ENCODE measurements at regions not wholly inside any gene's neighbourhood (a gene's known extent, or its start where the extent isn't known, plus 50 kb on each side); places are given as distances from the start of the nearest gene placed in this dataset.

DNA sequence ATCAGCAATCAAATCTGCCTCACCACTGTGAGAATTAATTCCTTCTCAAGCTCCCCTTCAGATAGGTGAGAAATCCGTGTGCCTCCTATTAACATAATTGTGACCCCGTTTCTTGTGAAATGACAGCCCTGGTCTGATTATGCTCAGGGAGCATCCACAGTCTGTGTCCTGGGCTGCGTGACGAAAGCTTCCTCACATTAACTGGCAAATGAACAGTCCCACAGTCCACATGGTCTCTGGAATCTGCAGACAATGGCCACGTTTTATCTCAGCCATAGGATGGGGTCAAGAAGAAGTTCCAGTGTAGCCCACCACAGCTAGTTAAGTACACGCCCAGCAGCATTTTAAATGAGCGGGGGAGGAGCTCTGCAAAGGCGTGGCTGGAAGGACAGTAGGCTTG, 229.2 kb downstream of the RPS24 start:
- H3K27ac Mint-ChIP-seq: no peak overlapping the region
- H3K9me3 Mint-ChIP-seq: peaks cover 0 to 1% (median 0%) of the 10 kb centered on the region in 9 donors
- peaks cover 0 to 2% (median 0%) of the 10 kb centered on the region in 5 donors for H3K27me3 Mint-ChIP-seq
- H3K4me3 Mint-ChIP-seq: no peak overlapping the region
- DNase-seq (no peak), ATAC-seq (no peak)
- POLR2A ChIA-PET: no interaction called here
- H3K36me3 Mint-ChIP-seq: no peaks in the 10 kb centered on the region
- H3K4me1 Mint-ChIP-seq: no peaks in the 10 kb centered on the region

DNA sequence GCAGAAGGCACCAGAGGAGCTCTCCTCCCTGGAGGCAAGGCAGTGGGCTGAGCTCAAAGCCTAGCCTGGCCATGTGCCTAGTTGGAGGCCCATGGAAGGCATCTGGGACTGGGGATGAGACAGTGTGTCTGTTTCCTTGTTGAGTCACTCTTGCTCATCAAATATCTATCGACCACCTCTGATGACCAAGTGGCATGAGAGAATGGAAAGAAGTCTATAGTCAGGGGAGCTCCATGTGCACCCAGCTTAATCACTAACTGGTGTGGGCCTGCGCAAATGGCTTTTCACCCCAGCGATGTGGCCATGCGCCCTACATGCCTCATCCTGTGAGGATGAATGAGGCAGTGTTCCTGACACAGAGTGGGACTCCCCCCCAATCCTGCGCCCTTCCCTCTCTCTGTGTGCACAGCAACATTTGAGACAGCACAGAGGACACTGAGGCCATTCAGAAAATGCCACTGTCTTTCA, 229.9 kb downstream of the RPS24 start:
- H3K4me3 Mint-ChIP-seq: no peak overlapping the region
- peaks cover 0 to 2% (median 0%) of the 10 kb centered on the region in 5 donors for H3K27me3 Mint-ChIP-seq
- ATAC-seq: no peak
- POLR2A ChIA-PET: no interaction called here
- no peak overlapping the region for H3K27ac Mint-ChIP-seq
- peaks cover 0 to 1% (median 0%) of the 10 kb centered on the region in 9 donors for H3K9me3 Mint-ChIP-seq
- no peaks in the 10 kb centered on the region for H3K36me3 Mint-ChIP-seq
- no peaks in the 10 kb centered on the region for H3K4me1 Mint-ChIP-seq
- DNase-seq: no peak

DNA sequence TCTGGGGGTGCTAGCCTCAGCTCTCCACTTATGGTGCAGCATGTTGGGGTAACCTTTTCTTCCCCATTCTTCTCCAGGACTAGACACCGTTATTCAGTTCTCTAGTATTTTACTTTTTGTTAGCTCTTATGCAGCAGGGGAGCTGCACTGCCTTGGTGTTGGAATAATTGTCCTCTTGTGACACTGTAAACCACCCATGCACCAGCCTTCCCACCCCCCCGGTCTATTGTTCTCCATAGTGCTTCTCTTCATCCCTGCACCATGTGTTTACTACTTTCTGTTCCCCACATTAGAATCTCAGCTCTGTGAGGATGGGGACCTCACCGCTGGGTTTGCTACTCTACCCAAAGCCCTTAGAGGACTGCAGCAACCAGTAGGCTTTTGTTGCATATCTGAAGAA, 230.7 kb downstream of the RPS24 start:
- Mint-ChIP-seq H3K36me3 (no peaks in the 10 kb centered on the region), H3K27me3 (peaks cover 0 to 1% (median 0%) of the 10 kb centered on the region in 5 donors), H3K27ac (no peak overlapping the region)

DNA sequence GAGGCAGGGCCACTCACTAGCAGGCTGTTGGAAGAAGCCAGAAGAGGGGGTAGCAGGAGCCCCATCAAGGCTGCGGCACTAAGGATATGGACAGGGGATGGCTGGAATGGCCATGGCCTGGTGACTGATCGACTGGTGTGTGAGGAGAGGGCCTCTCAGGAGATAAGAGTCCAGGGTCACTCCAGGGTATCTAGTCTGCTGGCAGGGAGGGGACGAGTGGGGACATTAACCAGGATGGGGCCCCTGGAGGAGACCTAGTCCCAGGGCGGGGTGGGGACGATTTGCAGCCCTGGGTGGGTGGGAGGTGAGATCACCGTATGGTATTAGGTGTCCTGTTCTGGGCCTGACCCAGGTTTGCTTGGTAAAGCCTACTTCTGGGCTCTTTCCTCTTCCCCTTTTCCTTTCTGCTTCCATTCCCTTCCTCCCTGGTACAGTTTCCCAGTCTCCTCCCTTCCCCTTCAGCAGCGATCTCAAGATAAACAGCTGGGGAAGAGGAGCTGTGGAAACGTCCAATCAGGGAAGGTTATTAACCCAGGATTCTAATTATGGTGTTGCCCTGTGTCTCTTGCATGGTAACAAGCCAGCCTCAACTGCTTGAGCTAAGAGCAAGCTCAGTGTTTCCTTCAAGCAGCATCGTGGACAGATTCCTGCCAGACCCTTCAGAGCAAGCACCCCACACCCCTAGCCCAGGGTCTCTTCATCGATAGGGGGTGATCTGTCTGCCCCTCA, 233.2 kb downstream of the RPS24 start:
- H3K27me3 Mint-ChIP-seq: peaks cover 0 to 1% (median 0%) of the 10 kb centered on the region in 5 donors
- no peaks in the 10 kb centered on the region for H3K4me1 Mint-ChIP-seq
- POLR2A ChIA-PET: no interaction called here
- peaks cover 0 to 1% (median 0%) of the 10 kb centered on the region in 9 donors for H3K9me3 Mint-ChIP-seq
- DNase-seq (no peak), ATAC-seq (no peak)
- no peak overlapping the region for H3K4me3 Mint-ChIP-seq
- no peaks in the 10 kb centered on the region for H3K36me3 Mint-ChIP-seq
- peak overlapping the region in 1 of 10 donors; percentile 67 for H3K27ac Mint-ChIP-seq

More for the DNA sequence above, 230.7 kb downstream of the RPS24 start:
- ATAC-seq: no peak
- Mint-ChIP-seq H3K4me3 (no peak overlapping the region), H3K9me3 (peaks cover 0 to 1% (median 0%) of the 10 kb centered on the region in 9 donors), H3K4me1 (no peaks in the 10 kb centered on the region)
- POLR2A ChIA-PET: no interaction called here
- no peak for DNase-seq

DNA sequence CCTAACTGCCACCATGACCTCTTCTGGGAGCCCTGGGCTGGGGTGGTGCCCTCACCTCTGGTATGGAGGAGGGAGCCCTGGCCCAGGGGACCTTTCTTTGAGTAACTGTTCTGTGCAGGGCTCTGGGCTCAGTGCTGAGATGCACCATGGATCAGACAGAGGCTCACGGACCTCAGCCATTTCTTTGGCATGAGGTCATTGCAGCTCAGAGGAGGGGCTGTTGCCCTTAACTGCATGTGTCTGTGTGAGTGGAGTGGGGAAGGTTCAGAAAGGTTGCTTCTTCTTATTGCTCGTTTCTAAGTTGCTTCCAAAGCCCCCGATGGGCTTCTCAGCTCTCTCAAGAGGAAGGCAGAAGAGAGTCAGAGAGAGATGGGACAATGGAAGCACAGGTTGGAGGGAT, 233.9 kb downstream of the RPS24 start:
- Mint-ChIP-seq H3K27ac (no peak overlapping the region), H3K27me3 (peaks cover 0 to 1% (median 0%) of the 10 kb centered on the region in 5 donors), H3K4me1 (no peaks in the 10 kb centered on the region), H3K4me3 (no peak overlapping the region), H3K36me3 (no peaks in the 10 kb centered on the region), H3K9me3 (peaks cover 0 to 1% (median 0%) of the 10 kb centered on the region in 9 donors)
- POLR2A ChIA-PET: no interaction called here
- ATAC-seq (no peak), DNase-seq (no peak)

DNA sequence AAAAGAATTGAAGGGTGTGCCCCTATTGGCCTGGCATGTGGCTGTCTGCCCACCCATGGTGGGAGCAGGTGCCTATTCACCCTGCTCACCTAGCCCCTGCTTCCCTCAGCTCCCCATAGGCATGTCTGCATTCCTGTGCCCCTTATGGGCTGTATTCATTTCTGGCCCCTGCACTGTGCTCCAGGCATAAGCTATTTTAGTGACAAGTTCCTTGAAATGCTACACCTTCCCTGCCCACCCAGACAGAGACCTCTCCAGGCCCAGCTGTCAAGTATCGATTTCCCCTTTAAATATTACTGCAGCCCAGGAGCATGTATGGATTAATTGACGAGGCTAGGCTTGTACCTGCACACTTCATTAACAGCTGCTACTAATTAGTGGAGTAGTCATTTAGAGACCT, 235.4 kb downstream of the RPS24 start:
- no peak overlapping the region for H3K4me3 Mint-ChIP-seq
- peaks cover 0 to 1% (median 0%) of the 10 kb centered on the region in 9 donors for H3K9me3 Mint-ChIP-seq
- no peak for ATAC-seq
- H3K36me3 Mint-ChIP-seq: no peaks in the 10 kb centered on the region
- POLR2A ChIA-PET: no interaction called here
- H3K27me3 Mint-ChIP-seq: peaks cover 0 to 1% (median 0%) of the 10 kb centered on the region in 5 donors
- no peak overlapping the region for H3K27ac Mint-ChIP-seq
- no peak for DNase-seq
- H3K4me1 Mint-ChIP-seq: no peaks in the 10 kb centered on the region

DNA sequence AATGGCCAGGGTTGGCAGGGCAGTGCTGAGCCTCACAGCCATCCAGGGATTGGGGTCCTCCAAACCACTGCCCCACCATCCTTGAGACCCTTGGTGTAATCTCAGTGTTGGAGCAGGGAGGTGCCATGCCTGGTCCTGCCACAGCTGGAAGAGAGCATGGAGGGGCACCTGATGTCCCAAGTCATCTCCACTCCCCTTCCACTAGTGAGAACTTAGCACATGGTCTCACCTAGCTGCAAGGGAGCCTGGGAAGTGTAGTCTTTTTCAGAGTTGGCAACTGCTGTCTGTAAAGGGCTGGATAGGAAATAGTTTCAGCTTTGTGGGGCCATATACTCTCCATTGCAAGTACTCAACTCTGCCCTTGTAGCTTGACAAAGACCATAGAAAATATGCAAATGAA, 238.7 kb downstream of the RPS24 start:
- H3K27ac Mint-ChIP-seq: no peak overlapping the region
- POLR2A ChIA-PET: no interaction called here
- H3K36me3 Mint-ChIP-seq: no peaks in the 10 kb centered on the region
- H3K4me1 Mint-ChIP-seq: peaks cover 0 to 4% (median 0%) of the 10 kb centered on the region in 4 donors
- H3K9me3 Mint-ChIP-seq: peaks cover 0 to 1% (median 0%) of the 10 kb centered on the region in 9 donors
- no peak overlapping the region for H3K4me3 Mint-ChIP-seq
- DNase-seq (peak in 1 of 10 donors; percentile 19), ATAC-seq (no peak)
- peaks cover 0 to 7% (median 0%) of the 10 kb centered on the region in 5 donors for H3K27me3 Mint-ChIP-seq

DNA sequence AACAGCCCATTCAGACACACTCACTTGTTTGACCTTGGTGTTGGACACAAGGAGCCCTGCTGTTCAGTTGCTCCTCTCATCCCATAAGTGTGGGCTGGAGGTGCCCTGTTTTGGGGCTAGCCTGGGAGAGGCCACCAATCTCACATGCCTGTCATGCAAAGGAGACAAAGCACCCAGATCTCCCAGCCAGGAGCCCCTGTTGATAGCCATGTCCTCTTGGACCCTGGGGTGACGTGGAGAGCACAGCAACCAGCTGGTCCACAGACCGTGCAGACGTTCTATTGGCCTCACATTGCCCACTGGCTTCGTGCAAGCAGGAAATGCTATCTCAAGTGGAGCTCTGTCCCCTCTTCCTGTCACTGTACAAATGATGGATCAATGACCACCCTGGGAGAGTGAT, 240.8 kb downstream of the RPS24 start:
- Mint-ChIP-seq H3K4me1 (peaks cover 0 to 4% (median 0%) of the 10 kb centered on the region in 4 donors), H3K27me3 (peaks cover 0 to 7% (median 0%) of the 10 kb centered on the region in 5 donors), H3K4me3 (no peak overlapping the region), H3K27ac (no peak overlapping the region), H3K36me3 (no peaks in the 10 kb centered on the region), H3K9me3 (peaks cover 0 to 1% (median 0%) of the 10 kb centered on the region in 9 donors)
- peak in 1 of 10 donors; percentile 37 for DNase-seq
- POLR2A ChIA-PET: no interaction called here
- ATAC-seq: no peak

DNA sequence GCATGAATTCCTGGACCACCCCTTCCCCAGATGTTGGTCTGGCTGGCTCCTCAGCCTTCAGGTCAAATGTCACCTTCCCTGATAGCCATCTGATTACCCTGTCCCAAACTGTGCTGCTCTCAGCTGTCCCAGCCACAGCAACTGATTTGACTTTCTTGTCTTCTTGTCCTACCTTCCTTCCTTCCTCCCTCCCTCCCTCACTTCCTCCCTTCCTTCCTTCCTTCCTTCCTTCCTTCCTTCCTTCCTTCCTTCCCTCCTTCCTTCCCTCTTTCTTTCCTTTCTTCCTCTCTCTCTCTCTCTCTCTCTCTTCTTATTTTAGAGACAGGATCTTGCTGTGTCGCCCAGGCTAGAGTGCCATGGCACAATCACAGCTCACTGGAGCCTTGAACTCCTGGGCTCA, 242.5 kb downstream of the RPS24 start:
- Mint-ChIP-seq H3K27ac (no peak overlapping the region), H3K9me3 (peaks cover 0 to 1% (median 0%) of the 10 kb centered on the region in 9 donors), H3K4me1 (peaks cover 0 to 4% (median 0%) of the 10 kb centered on the region in 4 donors), H3K36me3 (no peaks in the 10 kb centered on the region), H3K4me3 (no peak overlapping the region), H3K27me3 (peaks cover 0 to 10% (median 3%) of the 10 kb centered on the region in 5 donors)
- no peak for ATAC-seq
- DNase-seq: peak in 1 of 10 donors; percentile 8
- POLR2A ChIA-PET: interaction anchor here (0.7 kb wide), 1 partner anchor 132 kb away, joined by 5 read pairs; no protein-coding TSS in a partner anchor

DNA sequence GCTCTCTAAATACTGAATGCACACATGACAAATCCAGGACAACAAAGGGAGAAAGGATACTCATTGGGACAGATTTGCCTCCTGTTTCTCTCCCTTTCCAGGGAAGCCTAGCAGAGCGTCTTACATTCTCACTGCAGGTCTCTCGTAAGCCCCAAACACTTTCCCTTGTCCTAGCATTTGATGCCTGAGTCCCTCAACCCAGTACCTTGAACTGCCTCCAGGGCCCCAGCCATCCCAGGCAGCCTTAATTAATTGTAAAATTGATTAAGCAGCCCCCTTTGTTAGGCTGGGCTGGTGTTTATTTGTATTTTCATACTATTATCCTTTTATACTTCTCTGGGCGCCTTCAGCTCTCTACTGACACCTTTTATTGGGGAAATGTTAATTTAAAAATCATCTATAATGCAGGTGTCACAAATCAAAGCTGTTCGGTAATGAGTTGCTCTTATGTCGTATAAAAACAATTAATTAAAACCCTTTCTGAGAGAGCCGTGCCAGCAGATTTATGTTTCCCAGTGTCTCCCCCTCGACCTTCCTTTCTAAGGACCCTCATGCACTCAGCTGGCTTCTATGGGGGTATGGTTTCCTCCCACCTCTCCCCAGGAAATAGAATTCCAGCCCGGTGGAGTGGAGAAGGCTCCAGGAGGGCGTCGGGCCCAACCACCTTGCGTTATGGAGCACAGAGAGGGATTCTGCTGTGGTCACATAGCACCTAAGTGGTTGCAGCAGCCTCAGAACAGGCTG, 243.8 kb downstream of the RPS24 start:
- no peak overlapping the region for H3K27ac Mint-ChIP-seq

DNA sequence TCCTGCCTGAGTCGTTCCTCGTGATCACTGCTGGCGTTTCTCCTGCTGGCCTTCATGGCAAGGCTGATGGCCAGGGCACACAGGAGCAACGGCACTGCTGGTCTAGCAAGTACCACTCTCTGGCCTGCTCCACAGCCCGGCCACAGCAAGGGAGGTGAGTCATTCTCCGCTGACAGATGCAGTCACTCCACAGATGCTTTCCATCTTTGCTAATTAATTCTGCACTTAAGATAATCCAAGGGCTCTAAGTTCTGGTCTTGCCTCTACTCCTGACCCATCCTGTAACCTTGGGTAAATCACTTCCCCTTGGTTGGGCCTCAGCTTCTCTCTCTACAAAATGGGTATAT, 244.4 kb downstream of the RPS24 start:
- Mint-ChIP-seq H3K27me3 (peaks cover 0 to 11% (median 3%) of the 10 kb centered on the region in 5 donors), H3K4me3 (no peak overlapping the region), H3K4me1 (peaks cover 0 to 4% (median 0%) of the 10 kb centered on the region in 4 donors), H3K27ac (no peak overlapping the region), H3K36me3 (no peaks in the 10 kb centered on the region), H3K9me3 (no peaks in the 10 kb centered on the region)
- POLR2A ChIA-PET: no interaction called here
- DNase-seq (peak in 1 of 10 donors; percentile 1), ATAC-seq (no peak)

More for the DNA sequence above, 243.8 kb downstream of the RPS24 start:
- H3K27me3 Mint-ChIP-seq: peaks cover 0 to 11% (median 3%) of the 10 kb centered on the region in 5 donors
- DNase-seq: peak in 1 of 10 donors; percentile 3
- H3K36me3 Mint-ChIP-seq: no peaks in the 10 kb centered on the region
- H3K4me1 Mint-ChIP-seq: peaks cover 0 to 4% (median 0%) of the 10 kb centered on the region in 4 donors
- no peak overlapping the region for H3K4me3 Mint-ChIP-seq
- no peak for ATAC-seq
- no peaks in the 10 kb centered on the region for H3K9me3 Mint-ChIP-seq
- POLR2A ChIA-PET: no interaction called here

DNA sequence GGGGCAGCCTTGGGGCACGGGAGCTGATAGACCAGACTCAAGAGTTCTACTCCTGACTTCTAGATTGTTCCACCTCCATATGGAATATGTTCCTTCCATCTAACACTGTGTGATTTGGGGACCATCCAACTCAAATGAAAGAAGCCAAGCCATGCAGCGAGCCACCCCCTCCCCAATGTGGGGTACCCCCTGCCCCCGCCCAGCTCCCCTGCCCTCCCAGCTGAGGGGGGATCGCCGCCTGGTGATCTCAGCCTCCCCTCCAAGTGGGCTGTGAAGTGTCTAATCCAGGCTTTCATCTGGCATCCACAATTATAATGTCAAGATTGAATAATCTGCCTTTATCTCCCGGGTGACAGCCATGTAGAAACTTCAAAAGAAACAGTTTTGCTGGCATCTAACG, 246.1 kb downstream of the RPS24 start:
- peak in 1 of 10 donors; percentile 15 for DNase-seq
- no peaks in the 10 kb centered on the region for H3K9me3 Mint-ChIP-seq
- no peak for ATAC-seq
- H3K36me3 Mint-ChIP-seq: no peaks in the 10 kb centered on the region
- no peak overlapping the region for H3K4me3 Mint-ChIP-seq
- no peak overlapping the region for H3K27ac Mint-ChIP-seq
- H3K27me3 Mint-ChIP-seq: peaks cover 0 to 11% (median 3%) of the 10 kb centered on the region in 5 donors
- peaks cover 0 to 4% (median 0%) of the 10 kb centered on the region in 4 donors for H3K4me1 Mint-ChIP-seq
- POLR2A ChIA-PET: no interaction called here

DNA sequence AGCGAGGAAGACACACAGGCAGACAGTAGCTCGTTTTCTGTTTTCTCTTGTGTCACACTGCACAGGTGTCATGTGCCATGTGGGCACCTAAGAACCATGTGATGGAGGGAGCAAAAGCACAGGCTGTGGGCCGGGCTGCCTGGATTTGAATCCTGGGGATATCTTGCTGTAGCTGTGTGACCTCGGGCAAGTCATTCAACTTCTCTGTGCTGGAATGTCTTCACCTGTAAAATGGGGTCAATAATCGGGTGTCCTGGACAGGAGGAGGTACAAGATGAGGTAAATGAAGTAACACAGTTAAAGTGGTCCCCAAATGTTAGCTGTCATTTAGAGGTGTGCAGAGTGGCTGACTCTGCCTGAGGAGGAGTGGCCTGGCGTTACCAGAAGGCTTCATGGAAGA, 246.9 kb downstream of the RPS24 start:
- POLR2A ChIA-PET: no interaction called here
- Mint-ChIP-seq H3K36me3 (no peaks in the 10 kb centered on the region), H3K4me1 (peaks cover 0 to 4% (median 0%) of the 10 kb centered on the region in 4 donors), H3K27me3 (peaks cover 0 to 11% (median 3%) of the 10 kb centered on the region in 5 donors), H3K27ac (peak overlapping the region in 1 of 10 donors; percentile 49), H3K9me3 (no peaks in the 10 kb centered on the region), H3K4me3 (no peak overlapping the region)
- DNase-seq: peak in 1 of 10 donors; percentile 2
- ATAC-seq: no peak
